ENCODE measurements at regions not wholly inside any gene's neighbourhood (a gene's known extent, or its start where the extent isn't known, plus 50 kb on each side); places are given as distances from the start of the nearest gene placed in this dataset.

- TF ChIP-seq SUZ12 (IDR thresholded peaks at IDR 0.05; ENCODE audit: extremely low read depth, insufficient read depth, insufficient read length) (no peak), ZNF274 (IDR thresholded peaks at IDR 0.05; ENCODE audit: low read depth, low read length) (no peak), YY1 (IDR thresholded peaks at IDR 0.05; ENCODE audit: insufficient read depth, insufficient read length) (no peak)
These were observed 121.0 kb upstream of the BEND6 start for GRCh38 chr6:56833873-56834272.

All from NT2/D1 (cell line).